ENCODE measurements at regions not wholly inside any gene's neighbourhood (a gene's known extent, or its start where the extent isn't known, plus 50 kb on each side); places are given as distances from the start of the nearest gene placed in this dataset.

- TF ChIP-seq CTCF (IDR thresholded peaks at IDR 0.05) (no peak), POLR2A (IDR thresholded peaks at IDR 0.05) (no peak)
Observed at GRCh38 chr7:85529201-85529600, 342.3 kb upstream of the SEMA3D start.
